ENCODE measurements at regions not wholly inside any gene's neighbourhood (a gene's known extent, or its start where the extent isn't known, plus 50 kb on each side); places are given as distances from the start of the nearest gene placed in this dataset.
"Not testable (repeated sequence)": the region's sequence is repeated elsewhere in the genome, so short reads cannot be mapped to it uniquely, and the experiment has no call there.

DNA sequence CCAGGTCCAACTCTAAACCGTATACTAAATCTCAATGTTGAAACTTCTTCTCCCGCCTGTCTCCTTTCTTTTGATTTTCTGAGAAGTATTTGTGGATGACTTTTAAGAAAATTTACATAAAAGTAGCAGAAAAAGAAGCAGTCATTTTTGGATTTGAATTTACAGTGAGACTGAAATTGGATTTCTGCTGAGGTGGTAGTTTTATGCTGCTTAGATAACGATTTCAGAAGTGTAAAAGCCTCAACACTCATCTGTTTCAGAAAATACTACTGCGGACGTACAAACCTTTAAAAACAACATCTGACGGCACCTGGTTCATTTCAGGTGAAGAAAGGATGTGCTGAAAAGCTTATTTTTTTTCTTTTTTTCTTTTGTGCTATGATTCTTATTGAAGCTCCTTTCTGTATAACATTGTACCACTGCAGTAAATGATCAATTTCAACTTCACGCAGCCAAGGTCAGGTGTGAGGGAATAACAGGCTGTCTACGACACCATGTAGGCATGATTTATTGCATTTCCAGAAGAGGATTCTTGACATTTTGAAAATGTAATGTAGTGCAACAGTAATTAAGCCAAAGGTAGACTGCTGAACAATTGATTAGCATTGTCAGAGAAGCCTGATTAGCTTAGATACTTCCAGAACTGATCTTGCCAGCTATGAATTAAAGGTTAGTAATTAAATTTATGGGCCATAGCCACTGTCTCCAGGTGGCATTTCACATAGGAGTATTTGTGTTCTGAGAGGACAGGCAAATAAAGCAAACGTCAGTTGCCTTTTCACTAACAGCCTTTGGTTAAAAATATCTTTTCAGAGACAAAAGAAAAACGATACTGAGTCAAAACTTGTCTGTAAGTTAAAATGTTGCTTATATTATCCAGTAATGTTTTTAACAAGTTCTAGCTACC is 134.6 kb upstream of the KBTBD8 start:
- intact Hi-C loops (cut with micrococcal nuclease) = no loop called here
- ATAC-seq = no peak
- no peak for DNase-seq

DNA sequence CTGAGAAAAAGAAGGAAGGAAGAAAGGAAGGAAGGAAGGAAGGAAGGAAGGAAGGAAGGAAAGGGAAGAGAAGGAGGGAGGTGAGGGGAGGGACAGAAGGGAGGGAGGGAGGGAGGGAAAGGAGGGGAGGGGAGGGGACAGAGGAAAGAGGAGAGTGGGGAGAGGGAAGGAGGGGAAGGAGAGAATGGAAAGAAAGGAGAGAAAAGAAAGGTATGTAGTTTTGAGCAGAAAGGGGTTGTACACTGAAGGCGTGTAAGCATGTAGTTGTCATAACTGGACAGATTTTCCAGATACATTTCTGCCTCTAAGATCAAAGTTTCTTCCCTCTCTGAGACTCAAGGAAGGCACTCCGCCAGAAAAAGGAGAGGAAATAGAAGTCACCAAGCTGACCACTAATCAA is 113.4 kb upstream of the KBTBD8 start:
- intact Hi-C loops (cut with micrococcal nuclease) = no loop called here
- DNase-seq (no peak), ATAC-seq (no peak)

DNA sequence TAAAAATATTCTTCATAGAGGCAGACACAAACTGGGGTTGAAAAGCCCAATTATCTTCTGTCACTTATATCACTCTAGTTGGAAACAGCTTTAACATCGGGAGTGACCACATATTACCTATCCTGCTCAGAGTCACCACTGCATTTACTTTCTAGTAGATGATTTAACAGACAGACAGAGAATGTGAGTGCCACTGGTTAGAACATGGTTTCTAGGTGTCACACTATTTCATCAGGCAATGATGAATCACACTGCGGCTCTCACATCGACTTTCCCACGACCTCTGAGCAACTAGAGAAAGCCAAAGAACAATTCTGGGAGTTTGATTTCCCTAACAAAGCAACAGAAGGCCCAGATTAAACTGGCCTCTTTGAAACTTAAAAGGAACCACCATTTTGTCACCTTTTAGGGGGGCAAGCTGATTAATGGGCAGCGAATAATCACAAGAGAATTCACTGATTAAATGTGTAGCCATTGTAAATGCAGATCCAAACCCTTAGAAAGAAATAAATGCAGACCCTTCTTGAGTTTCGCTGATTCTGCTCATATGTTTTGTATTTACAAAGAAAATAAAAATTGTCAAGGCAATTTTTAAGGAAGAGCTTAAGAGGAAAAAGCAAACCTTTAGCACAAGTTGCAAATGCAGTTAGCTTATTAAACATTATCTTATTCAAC is 112.6 kb upstream of the KBTBD8 start:
- DNase-seq = no peak
- intact Hi-C loops (cut with micrococcal nuclease) = no loop called here

DNA sequence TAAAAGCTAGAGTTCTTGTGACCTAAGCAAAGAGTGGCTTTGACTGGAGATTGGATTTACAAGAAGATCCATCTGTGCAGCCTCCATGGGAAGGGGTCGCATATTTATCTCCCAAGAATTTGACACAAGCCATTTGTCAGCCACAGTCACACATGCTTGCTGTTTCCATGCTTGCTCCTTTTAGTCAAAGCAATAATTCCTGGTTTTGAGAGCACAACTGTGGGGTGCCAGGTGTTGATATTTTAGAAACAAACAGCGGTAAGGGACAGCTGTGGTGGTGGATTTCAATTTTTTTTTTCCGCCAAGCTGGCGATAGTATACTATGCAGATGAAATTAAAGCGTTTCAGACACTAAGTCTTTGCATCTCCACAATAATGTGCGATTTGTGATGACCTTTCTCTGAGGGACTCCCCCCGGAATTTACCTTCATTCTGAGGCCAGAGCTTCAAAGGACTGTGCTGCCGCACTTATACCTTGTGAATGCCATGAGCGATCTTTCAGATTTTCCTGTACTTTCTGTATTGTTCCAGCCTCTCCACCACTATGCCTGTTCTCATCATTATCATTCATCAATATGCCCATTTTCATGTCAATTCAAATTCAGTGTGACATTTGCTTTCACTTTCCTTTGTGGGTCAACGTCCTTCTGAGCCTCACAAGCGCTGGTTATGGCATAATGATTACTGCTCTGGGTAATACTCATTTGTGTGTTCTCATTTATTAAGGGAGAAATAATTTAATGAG is 108.2 kb upstream of the KBTBD8 start:
- ATAC-seq (no peak), DNase-seq (no peak)
- intact Hi-C loops (cut with micrococcal nuclease) = no loop called here

More for the DNA sequence above, 112.6 kb upstream of the KBTBD8 start:
- ATAC-seq = no peak

DNA sequence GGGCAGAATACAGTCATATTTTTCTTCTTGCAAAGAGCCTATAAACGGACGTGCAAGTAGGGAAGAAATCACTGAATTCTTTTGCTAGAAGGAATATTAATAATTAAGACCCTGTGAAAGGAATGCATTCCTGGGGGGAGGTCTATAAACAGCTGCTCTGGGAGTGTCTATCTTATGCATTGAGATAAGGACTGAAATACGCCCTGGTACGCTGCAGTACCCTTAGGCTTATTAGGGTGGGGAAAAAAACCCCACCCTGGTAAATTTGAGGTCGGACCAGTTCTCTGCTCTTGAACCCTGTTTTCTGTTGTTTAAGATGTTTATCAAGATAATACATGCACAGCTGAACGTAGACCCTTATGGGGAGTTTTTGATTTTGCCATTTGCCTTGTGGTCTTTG is 100.0 kb upstream of the KBTBD8 start:
- intact Hi-C loops (cut with micrococcal nuclease) = no loop called here
- no peak for DNase-seq
- ATAC-seq = no peak

DNA sequence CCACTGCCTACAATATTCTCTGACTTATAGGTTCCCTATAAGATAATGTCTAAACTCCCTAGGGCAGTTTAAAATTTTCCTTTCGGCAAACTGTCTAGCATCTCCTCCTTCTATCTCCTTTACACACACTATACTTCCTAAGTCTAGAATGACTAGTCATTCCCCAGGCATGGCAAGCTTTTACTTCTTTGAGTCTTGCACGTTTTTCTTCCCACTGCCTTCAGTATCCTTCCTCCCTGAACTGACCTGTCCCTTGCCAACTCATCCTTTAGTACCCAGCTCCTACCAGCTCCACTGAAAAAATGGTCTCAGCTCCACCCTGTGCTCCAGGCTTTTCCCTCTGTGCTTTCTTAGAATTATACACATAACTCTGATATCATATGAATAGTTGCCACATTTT is 93.8 kb upstream of the KBTBD8 start:
- ATAC-seq = no peak
- DNase-seq = no peak
- intact Hi-C loops (cut with micrococcal nuclease) = no loop called here

DNA sequence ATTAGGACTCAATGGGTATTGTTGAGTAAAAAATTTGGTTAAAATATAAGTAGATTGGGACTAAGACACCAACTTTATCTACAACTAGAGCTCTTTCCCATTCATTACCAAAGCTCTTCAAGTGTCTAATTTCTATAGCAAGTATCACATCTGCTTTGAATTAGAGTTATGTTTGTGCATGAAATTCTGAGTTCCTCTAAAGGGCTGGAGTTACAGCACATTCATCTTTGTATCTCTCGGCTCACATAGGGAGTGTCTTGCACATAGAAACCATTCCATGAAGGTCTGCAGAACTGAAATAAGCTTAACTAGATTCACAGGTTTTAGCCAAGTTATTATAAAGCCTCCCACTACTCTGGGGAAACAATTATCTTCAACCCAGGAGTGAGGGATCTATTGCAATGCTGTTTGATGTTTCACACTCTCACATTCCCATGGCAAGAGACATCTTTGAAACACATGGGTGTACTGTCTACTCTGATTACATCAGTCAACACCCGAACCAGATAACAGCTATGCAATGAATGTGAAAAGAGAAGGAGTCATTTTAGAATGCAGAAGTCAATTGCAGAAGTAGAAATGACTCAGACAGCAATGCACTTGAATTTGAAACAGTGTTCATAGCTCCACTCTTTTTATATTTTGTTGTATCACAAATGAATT is 93.1 kb upstream of the KBTBD8 start:
- DNase-seq (no peak), ATAC-seq (peak; percentile 60)
- intact Hi-C loops (cut with micrococcal nuclease) = no loop called here

DNA sequence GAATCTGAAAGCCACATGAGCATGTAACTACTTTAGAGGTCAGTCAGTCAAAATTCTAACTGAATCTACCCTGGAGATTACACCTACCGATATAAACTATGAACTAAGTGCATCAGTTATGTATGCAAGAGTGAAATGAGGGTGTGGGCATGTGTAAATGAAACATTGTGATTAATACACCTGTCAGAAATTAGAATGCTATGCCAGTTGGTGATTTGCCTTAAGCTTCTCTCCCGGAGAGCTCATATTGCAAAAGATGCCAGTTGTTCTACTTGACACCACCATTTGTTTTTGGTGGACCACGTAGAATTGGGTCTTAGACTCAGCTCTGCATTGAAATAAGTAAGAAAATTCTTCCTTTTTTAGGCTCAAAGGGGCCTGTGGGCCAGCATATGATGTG is 91.0 kb upstream of the KBTBD8 start:
- intact Hi-C loops (cut with micrococcal nuclease) = no loop called here
- DNase-seq = no peak
- ATAC-seq = no peak

DNA sequence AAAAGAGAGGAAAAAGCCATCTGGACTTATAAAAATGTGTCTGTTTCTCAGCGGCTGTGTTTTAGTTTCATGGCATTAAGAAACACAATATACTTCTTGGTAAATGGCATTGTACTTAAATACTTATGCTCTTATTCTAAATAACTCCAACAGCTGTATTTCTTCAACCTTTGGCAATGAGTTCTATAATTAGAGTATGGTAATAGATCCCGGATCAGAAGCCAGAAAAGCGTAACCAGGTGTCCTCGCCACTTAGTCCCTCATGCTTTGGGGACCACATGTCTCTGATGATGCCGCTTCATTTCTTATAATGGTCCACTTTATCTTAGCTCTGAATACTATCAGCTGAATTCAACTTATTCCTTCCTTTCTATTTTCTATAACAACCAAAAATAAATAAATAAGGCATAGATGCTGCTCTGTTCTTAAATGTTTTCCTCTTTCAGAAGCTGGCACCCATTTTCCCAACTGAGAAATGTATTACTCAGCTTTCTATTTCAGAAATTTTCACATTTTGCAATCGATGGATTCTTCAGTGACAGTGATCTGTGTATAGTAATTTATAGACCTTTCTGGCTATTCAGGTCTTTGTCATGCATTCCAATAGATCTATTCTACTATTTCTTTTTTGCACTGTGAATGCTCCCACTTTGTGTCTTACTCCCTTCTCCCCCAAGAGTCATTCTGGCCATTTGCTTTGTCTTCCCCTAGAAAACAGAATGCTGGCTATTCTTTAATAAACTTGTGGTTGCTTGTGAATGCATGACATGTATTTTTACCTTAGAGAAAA is 87.6 kb upstream of the KBTBD8 start:
- intact Hi-C loops (cut with micrococcal nuclease) = no loop called here
- DNase-seq (no peak), ATAC-seq (no peak)

DNA sequence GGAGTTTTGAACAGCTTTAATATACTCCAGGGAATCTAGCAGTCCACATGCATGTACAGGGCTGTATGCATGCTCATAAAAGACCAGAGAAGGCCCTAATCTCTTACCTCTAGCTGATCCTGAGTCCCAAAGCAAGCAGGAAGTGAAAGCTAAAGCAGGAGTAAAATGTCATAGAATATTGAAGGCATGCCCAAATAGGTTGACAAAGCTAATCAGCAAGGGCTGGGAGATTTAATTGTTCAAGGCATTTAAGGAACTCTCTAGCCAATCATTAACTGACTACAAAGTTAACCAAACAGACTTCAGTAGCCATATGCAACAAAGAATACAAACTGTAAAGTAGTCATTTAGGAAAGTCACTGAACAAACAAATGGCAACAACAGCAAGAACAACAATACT is 85.8 kb upstream of the KBTBD8 start:
- intact Hi-C loops (cut with micrococcal nuclease) = no loop called here
- no peak for ATAC-seq

DNA sequence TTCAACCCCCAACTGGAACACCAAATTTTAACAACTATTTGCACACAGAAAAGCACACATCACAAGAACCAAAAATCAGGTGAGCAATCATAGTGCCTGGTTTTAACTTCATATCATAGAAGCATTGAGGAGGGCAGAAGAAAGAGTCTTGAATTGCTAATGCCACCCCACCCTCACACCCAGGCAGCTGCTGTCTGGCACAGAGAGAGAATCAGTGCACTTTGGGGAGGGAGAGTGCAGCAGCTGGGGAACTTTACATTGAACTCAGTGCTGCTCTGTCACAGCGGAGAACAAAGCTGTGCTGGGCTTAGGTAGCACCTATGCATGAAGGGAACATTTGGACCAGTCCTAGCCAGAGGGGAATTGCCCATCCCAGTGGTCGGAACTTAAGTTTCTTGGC is 76.0 kb upstream of the KBTBD8 start:
- DNase-seq (no peak), ATAC-seq (no peak)
- intact Hi-C loops (cut with micrococcal nuclease) = no loop called here

More for the DNA sequence above, 85.8 kb upstream of the KBTBD8 start:
- DNase-seq = no peak

DNA sequence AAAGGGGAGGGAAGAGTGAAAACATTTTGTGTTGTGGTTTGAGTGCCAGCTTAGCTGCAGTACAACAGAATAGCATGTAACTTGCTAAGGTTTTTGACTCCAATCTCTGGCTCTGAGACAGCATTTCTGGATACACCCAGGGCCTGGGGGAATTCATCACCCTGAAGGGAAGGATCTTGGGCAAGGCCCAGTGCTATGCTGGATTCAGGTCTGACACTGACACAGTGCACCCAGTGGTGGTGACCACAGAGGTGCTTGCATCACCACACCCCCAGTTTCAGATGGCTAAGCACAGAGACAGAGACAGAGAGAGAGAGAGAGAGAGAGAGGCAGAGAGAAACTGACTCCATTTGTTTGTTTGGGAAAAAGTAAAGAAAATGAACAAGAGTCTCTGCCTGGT is 74.1 kb upstream of the KBTBD8 start:
- intact Hi-C loops (cut with micrococcal nuclease) = no loop called here
- ATAC-seq = no peak

DNA sequence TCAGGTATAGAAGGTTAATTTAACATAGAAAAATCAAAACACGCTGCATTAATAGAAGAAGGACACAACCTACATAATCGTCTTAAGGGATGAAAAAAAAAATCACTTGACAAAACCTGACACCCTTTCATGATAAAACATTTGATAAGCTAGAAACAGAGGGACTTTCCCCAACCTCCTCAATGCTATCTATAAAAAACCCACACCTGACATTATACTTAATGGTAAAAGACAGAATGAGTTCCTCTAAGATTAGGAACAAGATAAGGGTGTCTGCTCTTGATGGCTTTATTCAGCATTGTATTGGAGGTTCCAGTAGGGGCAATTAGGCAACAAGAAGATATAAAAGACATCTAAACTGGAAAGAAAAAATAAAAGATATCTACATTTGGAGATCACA is 69.9 kb upstream of the KBTBD8 start:
- no peak for ATAC-seq
- intact Hi-C loops (cut with micrococcal nuclease) = no loop called here

More for the DNA sequence above, 74.1 kb upstream of the KBTBD8 start:
- no peak for DNase-seq

DNA sequence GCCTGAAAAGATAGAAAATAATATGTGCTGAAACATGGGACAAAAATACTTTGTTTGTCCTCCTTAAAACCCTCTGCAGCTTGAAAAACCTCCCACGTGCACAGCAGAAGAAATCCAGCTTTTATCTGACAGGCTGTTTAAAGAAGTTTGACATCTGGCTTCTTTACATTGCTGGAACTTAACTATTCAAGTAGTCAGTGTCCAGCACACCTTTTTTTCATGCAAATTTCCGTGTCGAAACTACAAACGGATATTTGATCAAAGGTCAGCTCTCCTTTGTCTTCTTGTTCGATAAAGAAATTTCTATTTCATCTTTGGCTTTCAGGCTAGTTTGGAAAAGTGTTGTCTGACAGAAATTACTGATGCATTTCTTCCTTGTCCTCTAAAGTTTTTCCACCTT is 66.8 kb upstream of the KBTBD8 start:
- ATAC-seq = no peak
- DNase-seq = no peak

More for the DNA sequence above, 69.9 kb upstream of the KBTBD8 start:
- DNase-seq = no peak

DNA sequence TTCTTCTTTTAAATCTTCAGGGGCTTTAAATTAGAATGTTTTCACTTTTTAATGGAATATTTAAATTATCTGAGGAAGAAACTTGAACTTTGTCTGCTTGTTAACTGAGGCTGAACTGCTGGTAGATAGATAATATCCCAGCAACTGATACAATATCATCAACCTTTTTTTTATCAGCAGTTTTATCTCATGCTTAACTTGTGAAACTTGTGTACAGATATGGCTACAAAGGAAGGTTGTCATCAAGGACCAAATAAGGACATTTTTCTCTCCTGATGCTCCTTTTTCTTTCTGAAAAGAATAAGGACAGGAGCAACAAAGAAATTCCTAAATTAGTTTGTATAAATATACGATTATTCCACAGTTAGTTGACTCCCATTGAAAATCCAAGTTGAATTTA is 66.4 kb upstream of the KBTBD8 start:
- no peak for DNase-seq
- ATAC-seq = no peak
- intact Hi-C loops (cut with micrococcal nuclease) = no loop called here

More for the DNA sequence above, 66.8 kb upstream of the KBTBD8 start:
- intact Hi-C loops (cut with micrococcal nuclease) = no loop called here

DNA sequence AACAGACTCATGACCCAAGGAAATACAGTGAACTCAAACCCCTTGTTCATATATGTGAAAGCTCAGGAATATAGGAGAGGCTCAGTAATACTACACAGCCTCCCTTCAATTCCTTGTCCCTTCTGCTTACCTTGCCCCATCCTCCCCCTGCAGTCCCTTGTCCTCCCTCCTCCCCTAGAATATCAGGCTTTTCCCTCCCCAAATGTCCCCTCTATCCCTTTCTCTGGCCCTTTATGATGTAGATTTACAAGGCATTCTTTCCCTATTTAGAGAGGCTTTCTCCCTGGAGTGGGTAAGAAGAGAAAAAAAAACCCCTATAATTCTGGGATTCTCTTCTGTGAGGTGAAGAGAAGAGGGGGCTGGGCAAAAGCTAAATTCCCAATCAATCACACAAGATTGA is 64.9 kb upstream of the KBTBD8 start:
- no peak for ATAC-seq
- DNase-seq = no peak
- intact Hi-C loops (cut with micrococcal nuclease) = no loop called here

DNA sequence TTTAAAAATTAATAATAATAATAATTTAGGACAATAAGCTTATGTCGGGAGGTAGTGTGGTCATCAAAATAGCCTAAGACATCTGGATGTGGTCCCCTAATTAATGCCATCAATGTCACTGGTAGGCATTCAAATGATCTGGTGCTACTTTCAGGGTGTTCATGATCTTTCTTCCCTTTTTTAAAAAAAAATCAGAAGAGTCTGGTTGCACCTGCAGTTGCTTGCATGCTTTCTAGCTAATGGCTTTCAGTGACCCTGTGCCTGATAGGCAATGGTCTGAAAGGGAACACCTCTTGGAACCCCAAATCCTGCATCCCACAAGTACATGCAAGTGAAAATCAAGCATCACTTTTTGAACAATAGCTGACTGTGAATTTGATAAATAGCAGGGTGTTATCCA is 64.1 kb upstream of the KBTBD8 start:
- DNase-seq (no peak), ATAC-seq (no peak)
- intact Hi-C loops (cut with micrococcal nuclease) = no loop called here

DNA sequence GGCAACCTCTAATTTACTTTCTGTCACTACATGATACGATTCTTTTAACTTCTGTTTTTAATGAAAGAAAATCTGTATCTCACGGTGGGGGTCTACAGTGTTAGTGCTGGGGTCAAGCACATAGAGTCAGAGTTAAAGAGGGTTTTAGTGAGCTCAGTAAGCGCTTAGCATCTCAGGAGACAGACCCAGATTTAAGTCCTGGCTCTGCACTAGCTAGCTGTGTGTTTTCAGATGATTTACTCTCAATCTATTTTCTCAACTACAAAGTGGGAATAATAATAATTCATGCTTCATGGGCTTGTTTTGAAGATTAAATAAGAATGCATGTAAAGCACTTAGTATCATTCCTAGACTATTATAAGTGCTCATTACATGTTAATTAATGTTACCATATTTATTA is 63.4 kb upstream of the KBTBD8 start:
- DNase-seq = no peak
- intact Hi-C loops (cut with micrococcal nuclease) = no loop called here
- ATAC-seq = no peak

DNA sequence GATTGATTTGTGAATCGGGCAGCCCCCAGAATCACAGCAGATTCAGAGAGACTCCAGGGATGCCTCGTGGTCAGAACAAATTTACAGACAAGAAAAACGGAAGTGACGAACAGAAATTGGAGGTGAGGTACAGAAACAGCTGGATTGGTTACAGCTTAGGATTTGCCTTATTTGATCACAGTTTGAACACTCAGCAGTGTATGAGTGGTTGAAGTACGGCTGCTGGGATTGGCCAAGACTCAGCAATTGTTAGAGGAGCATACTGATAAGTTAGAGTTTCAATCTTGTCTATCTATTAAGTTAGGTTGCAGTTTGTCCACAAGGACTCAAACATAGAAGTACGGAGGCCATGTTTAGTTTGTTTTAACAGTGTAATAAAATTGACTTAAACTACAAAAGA is 61.1 kb upstream of the KBTBD8 start:
- DNase-seq; ATAC-seq; intact Hi-C loops (cut with micrococcal nuclease): not testable (repeated sequence)
